IMR-90 (cell line): ENCODE measurements at regions not wholly inside any gene's neighbourhood (a gene's known extent, or its start where the extent isn't known, plus 50 kb on each side); places are given as distances from the start of the nearest gene placed in this dataset.

Source experiments
- ATAC-seq: fragments of 200-7000 bp; cut with Tn5 transposase; 2 replicates; pipeline ENCODE4 v1.9.1; 2020; ENCODE audit warnings: low read depth, mild to moderate bottlenecking, moderate library complexity
- BruUV-seq: library from RNA; stranded (reverse); fragments of 400-500 nt; replicated peaks from 2 replicates; lab custom pipeline; 2021; lab: Mats Ljungman, UMichigan
- CTCF ChIA-PET: fragments of 300-600 bp; formaldehyde crosslinking; extraction: SDS; loops from one replicate; lab custom pipeline; 2021; ENCODE audit warnings: antibody characterized with exemption; lab: Yijun Ruan, JAX
- POLR2A ChIA-PET: fragments of 300-600 bp; sonication (Branson Sonifier 250); formaldehyde crosslinking; loops from one replicate; lab custom pipeline; 2022; ENCODE audit warnings: antibody characterized with exemption; ENCODE audit not compliant: unreplicated experiment; lab: Charles Lee
- DNase-seq: peaks from one replicate; pipeline ENCODE4 v3.0.0; 2013
- H2AFZ ChIP-seq: replicated peaks from 2 replicates; pipeline ENCODE3; 2013; ENCODE audit warnings: low read length, mild to moderate bottlenecking; ENCODE audit not compliant: poor library complexity
- H2AK5ac ChIP-seq: 2 replicates; pipeline ENCODE4 v1.6.1; 2013; ENCODE audit warnings: low read depth, low read length, inconsistent platforms
- H2AK9ac ChIP-seq: replicated peaks from 2 replicates; pipeline ENCODE3; 2013; ENCODE audit warnings: mild to moderate bottlenecking, low read depth, low read length, moderate library complexity; ENCODE audit not compliant: poor library complexity
- H2BK120ac ChIP-seq: 2 replicates; pipeline ENCODE4 v1.6.1; 2013; ENCODE audit warnings: low read depth, low read length, inconsistent platforms
- H2BK15ac ChIP-seq: 3 replicates; pipeline ENCODE4 v1.6.1; 2013; ENCODE audit warnings: low read depth, low read length, inconsistent platforms
- H2BK20ac ChIP-seq: 2 replicates; pipeline ENCODE4 v1.6.1; 2013; ENCODE audit warnings: low read depth, mild to moderate bottlenecking, inconsistent platforms, low read length, moderate library complexity
- H2BK5ac ChIP-seq: 2 replicates; pipeline ENCODE4 v1.6.1; 2013; ENCODE audit warnings: mild to moderate bottlenecking, low read depth, low read length, inconsistent platforms; ENCODE audit not compliant: poor library complexity, severe bottlenecking
- H3K14ac ChIP-seq: replicated peaks from 2 replicates; pipeline ENCODE4 v1.6.1; 2013; ENCODE audit warnings: low read depth, low read length, inconsistent platforms
- H3K18ac ChIP-seq: 2 replicates; pipeline ENCODE4 v1.6.1; 2013; ENCODE audit warnings: low read depth, low read length, control low read depth
- H3K23ac ChIP-seq: 2 replicates; pipeline ENCODE4 v1.6.1; 2013; ENCODE audit warnings: low read depth, low read length, inconsistent platforms
- H3K27ac ChIP-seq: 2 replicates; pipeline ENCODE4 v1.5.1; 2013; ENCODE audit warnings: mild to moderate bottlenecking, control low read depth, low read length; ENCODE audit not compliant: insufficient read depth
- H3K27me3 ChIP-seq: 2 replicates; pipeline ENCODE4 v1.6.1; 2013; ENCODE audit warnings: low read length; ENCODE audit not compliant: control insufficient read depth, insufficient read depth
- H3K36me3 ChIP-seq: 2 replicates; pipeline ENCODE4 v1.6.1; 2013; ENCODE audit warnings: low read length, mixed read lengths; ENCODE audit not compliant: control insufficient read depth, insufficient read depth
- H3K4ac ChIP-seq: 2 replicates; pipeline ENCODE4 v1.6.1; 2013; ENCODE audit warnings: low read depth, low read length, inconsistent platforms
- H3K4me1 ChIP-seq: 2 replicates; pipeline ENCODE4 v1.6.1; 2013; ENCODE audit warnings: low read length, mixed read lengths; ENCODE audit not compliant: control insufficient read depth, insufficient read depth
- H3K4me2 ChIP-seq: 2 replicates; pipeline ENCODE4 v1.6.1; 2013; ENCODE audit warnings: low read depth, mild to moderate bottlenecking, control low read depth, low read length, moderate library complexity
- H3K4me3 ChIP-seq: 2 replicates; pipeline ENCODE4 v1.5.1; 2013; ENCODE audit warnings: low read depth, mild to moderate bottlenecking, control low read depth, low read length, moderate library complexity; ENCODE audit not compliant: insufficient read depth
- H3K56ac ChIP-seq: 2 replicates; pipeline ENCODE4 v1.6.1; 2013; ENCODE audit warnings: low read length, inconsistent platforms; ENCODE audit not compliant: insufficient read depth; ENCODE audit errors: extremely low read depth
- H3K79me1 ChIP-seq, 2 experiments: 2 replicates each; pipeline ENCODE4 v1.6.1; 2013; ENCODE audit warnings: low read length in 2 of 2, inconsistent platforms in 1 of 2, low read depth in 1 of 2
- H3K9ac ChIP-seq: 2 replicates; pipeline ENCODE4 v1.6.1; 2013; ENCODE audit warnings: low read depth, low read length, control low read depth
- H3K9me1 ChIP-seq: 2 replicates; pipeline ENCODE4 v1.6.1; 2013; ENCODE audit warnings: low read length, inconsistent platforms; ENCODE audit not compliant: insufficient read depth
- H3K9me3 ChIP-seq: 2 replicates; pipeline ENCODE4 v1.6.1; 2013; ENCODE audit warnings: low read length; ENCODE audit not compliant: control insufficient read depth, insufficient read depth
- H4K20me1 ChIP-seq: 2 replicates; pipeline ENCODE4 v1.6.1; 2013; ENCODE audit warnings: low read length, inconsistent platforms; ENCODE audit not compliant: insufficient read depth
- H4K5ac ChIP-seq: 2 replicates; pipeline ENCODE4 v1.6.1; 2013; ENCODE audit warnings: mild to moderate bottlenecking, low read depth, low read length, control low read depth
- H4K8ac ChIP-seq, 2 experiments: 2 replicates each; pipeline ENCODE4 v1.6.1; 2013; ENCODE audit warnings: low read depth in 2 of 2, low read length in 2 of 2, control low read depth in 1 of 2, inconsistent platforms in 1 of 2
- H4K91ac ChIP-seq: 2 replicates; pipeline ENCODE4 v1.6.1; 2013; ENCODE audit warnings: low read depth, low read length, inconsistent platforms; ENCODE audit not compliant: insufficient read depth
- BHLHE40 ChIP-seq: fragments of 150-350 bp; IDR thresholded peaks from 2 replicates; pipeline ENCODE4 v1.6.1; 2016; ENCODE audit warnings: mild to moderate bottlenecking, low read depth, low read length
- CEBPB ChIP-seq: IDR thresholded peaks from 2 replicates; pipeline ENCODE4 v1.6.1; 2012; ENCODE audit warnings: low read depth, low read length, improper control_type of control experiment
- CHD1 ChIP-seq: IDR thresholded peaks from 2 replicates; pipeline ENCODE4 v1.6.1; 2012; ENCODE audit warnings: low read depth, low read length, improper control_type of control experiment
- FOS ChIP-seq: fragments of 150-350 bp; IDR thresholded peaks from 2 replicates; pipeline ENCODE4 v1.6.1; 2016; ENCODE audit warnings: low read depth, low read length
- MAFK ChIP-seq: IDR thresholded peaks from 2 replicates; pipeline ENCODE4 v1.6.1; 2012; ENCODE audit warnings: low read depth, low read length, improper control_type of control experiment
- MAZ ChIP-seq: IDR thresholded peaks from 2 replicates; pipeline ENCODE4 v1.6.1; 2012; ENCODE audit warnings: low read depth, mild to moderate bottlenecking, low read length, improper control_type of control experiment, moderate library complexity, borderline replicate concordance
- NFE2L2 ChIP-seq: fragments of 150-350 bp; IDR thresholded peaks from 2 replicates; pipeline ENCODE4 v1.6.1; 2016; ENCODE audit warnings: low read depth, mild to moderate bottlenecking, low read length
- POLR2A ChIP-seq: IDR thresholded peaks from 2 replicates; pipeline ENCODE4 v1.6.1; 2012; ENCODE audit warnings: mild to moderate bottlenecking, low read depth, low read length
- RAD21 ChIP-seq: IDR thresholded peaks from 2 replicates; pipeline ENCODE4 v1.6.1; 2012; ENCODE audit warnings: low read length, improper control_type of control experiment
- RCOR1 ChIP-seq: IDR thresholded peaks from 2 replicates; pipeline ENCODE4 v1.6.1; 2012; ENCODE audit warnings: mild to moderate bottlenecking, low read length, improper control_type of control experiment; ENCODE audit not compliant: insufficient replicate concordance
- RFX5 ChIP-seq: IDR thresholded peaks from 2 replicates; pipeline ENCODE4 v1.8.0; 2012; ENCODE audit warnings: low read depth, mild to moderate bottlenecking, low read length, moderate library complexity
- SMC3 ChIP-seq: fragments of 150-350 bp; IDR thresholded peaks from 2 replicates; pipeline ENCODE4 v1.6.1; 2016; ENCODE audit warnings: low read depth, mild to moderate bottlenecking, antibody characterized with exemption, low read length, moderate library complexity
- WGBS, 2 experiments: methylation state at CpG; one replicate each; pipeline versions ENCODE4 v1.1.5 to v1.1.7; 2013; ENCODE audit warnings: missing lambda C conversion rate in 2 of 2; ENCODE audit not compliant: insufficient read length in 1 of 2; ENCODE audit errors: extremely low coverage in 2 of 2; 5-methylcytosine and 5-hydroxymethylcytosine counted together
- dilution Hi-C: fragments of 300-500 bp; cut with HindIII; formaldehyde crosslinking; loops from one replicate; pipeline ENCODE4 v1.14.3; 2018; ENCODE audit warnings: low sequenced_read_pairs; ENCODE audit not compliant: unreplicated experiment
- in situ Hi-C: fragments of 300-500 bp; cut with MboI; formaldehyde crosslinking; loops from 3 replicates; pipeline ENCODE4 v1.14.3; 2019; ENCODE audit warnings: low sequenced_read_pairs, inconsistent platforms, mixed read lengths
- intact Hi-C: fragments of 100-400 bp; cut with micrococcal nuclease; formaldehyde crosslinking; loops from 2 replicates; pipeline ENCODE4 v1.10.0; 2022
- TF ChIP-seq, protein P1 (sequence below): fragments of 150-350 bp; IDR thresholded peaks from 2 replicates; pipeline ENCODE4 v1.6.1; 2017; ENCODE audit warnings: mild to moderate bottlenecking, antibody characterized with exemption, low read length, low read depth

DNA sequence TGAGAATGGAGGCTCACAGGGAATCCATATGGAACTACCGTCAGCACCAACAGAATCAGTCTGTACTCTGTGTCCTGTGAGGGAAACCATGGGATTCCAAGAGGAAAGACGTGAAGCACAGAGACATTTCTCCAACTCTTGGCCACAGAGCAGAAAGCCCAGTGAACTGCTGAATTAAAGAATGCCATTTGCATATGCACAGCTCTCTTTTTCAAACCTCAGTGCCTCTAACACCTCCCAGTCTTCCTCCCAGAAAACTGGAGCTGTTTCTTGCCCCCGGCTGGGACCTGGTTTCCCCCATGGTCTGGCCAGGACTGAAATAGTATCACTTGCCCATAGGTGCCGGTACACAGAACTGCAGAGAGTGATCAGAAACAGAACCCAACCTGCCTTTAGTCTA is 69.6 kb upstream of the FER start:
- Histone ChIP-seq H3K79me1 (no peaks in the 10 kb centered on the region), H3K14ac (no peak overlapping the region), H4K5ac (no peak overlapping the region), H3K27me3 (peaks cover 7% of the 10 kb centered on the region), H3K4me3 (no peak overlapping the region), H3K27ac (no peak overlapping the region), H3K9ac (no peak overlapping the region), H2AK5ac (no peak overlapping the region), H4K20me1 (no peaks in the 10 kb centered on the region), H3K56ac (no peak overlapping the region), H4K8ac (no peak overlapping the region), H3K18ac (no peak overlapping the region), H3K36me3 (no peaks in the 10 kb centered on the region), H2AFZ (no peak overlapping the region), H3K4me1 (no peaks in the 10 kb centered on the region), H4K91ac (no peak overlapping the region), H3K4ac (no peak overlapping the region), H3K9me1 (no peaks in the 10 kb centered on the region), H2AK9ac (no peak overlapping the region), H3K23ac (no peak overlapping the region), H2BK5ac (no peak overlapping the region), H2BK20ac (no peak overlapping the region), H2BK15ac (no peak overlapping the region), H3K4me2 (no peak overlapping the region), H2BK120ac (no peak overlapping the region), H3K9me3 (no peaks in the 10 kb centered on the region)
- in situ Hi-C loops (no loop called here), intact Hi-C loops (no loop called here), dilution Hi-C loops (no loop called here)
- TF ChIP-seq BHLHE40 (no peak), RAD21 (no peak), POLR2A (no peak), CEBPB (no peak), NFE2L2 (no peak), RCOR1 (no peak), MAFK (no peak), FOS (no peak), RFX5 (no peak), MAZ (no peak), CHD1 (no peak), SMC3 (no peak)
- TF ChIP-seq, protein P1, sequence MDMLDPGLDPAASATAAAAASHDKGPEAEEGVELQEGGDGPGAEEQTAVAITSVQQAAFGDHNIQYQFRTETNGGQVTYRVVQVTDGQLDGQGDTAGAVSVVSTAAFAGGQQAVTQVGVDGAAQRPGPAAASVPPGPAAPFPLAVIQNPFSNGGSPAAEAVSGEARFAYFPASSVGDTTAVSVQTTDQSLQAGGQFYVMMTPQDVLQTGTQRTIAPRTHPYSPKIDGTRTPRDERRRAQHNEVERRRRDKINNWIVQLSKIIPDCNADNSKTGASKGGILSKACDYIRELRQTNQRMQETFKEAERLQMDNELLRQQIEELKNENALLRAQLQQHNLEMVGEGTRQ, result no peak
- DNase-seq, result no peak
- 83% methylated on average over 1 of the region's 4 CpGs; no CpG with 5 or more reads in 1 of the 2 experiments for WGBS, 2 experiments
- ChIA-PET POLR2A (no interaction called here), CTCF (no interaction called here)
- BruUV-seq, result no TSS peak
- ATAC-seq, result no peak
